ENCODE measurements at regions not wholly inside any gene's neighbourhood (a gene's known extent, or its start where the extent isn't known, plus 50 kb on each side); places are given as distances from the start of the nearest gene placed in this dataset.

GRCh38 chr5:163303718-163304117 is 133.7 kb upstream of the CCNG1 start:
- WGBS (ENCODE audit: low lambda C conversion rate) = 11% methylated on average over 9 of the region's 9 CpGs
- H3K4me2 ChIP-seq = no peak overlapping the region
- CTCF ChIA-PET = no interaction called here
- H3K27me3 ChIP-seq (ENCODE audit: insufficient read depth) = peaks cover 5% of the 10 kb centered on the region; the same call in 1 of the 2 replicates
- no peaks in the 10 kb centered on the region for H4K20me1 ChIP-seq (ENCODE audit: insufficient read depth)
- no peak overlapping the region for H3K9ac ChIP-seq
- no peaks in the 10 kb centered on the region for H3K9me3 ChIP-seq
- H3K36me3 ChIP-seq (replicated peaks in 1 of 2; ENCODE audit: control insufficient read depth in 1 of 2, insufficient read depth in 2 of 2, low read length in 1 of 2) = no peaks in the 10 kb centered on the region
- no peak overlapping the region for H2AFZ ChIP-seq (ENCODE audit: low read depth)
- H3K79me2 ChIP-seq (ENCODE audit: insufficient read depth) = no peaks in the 10 kb centered on the region
- POLR2A ChIA-PET = no interaction called here
- H3F3A ChIP-seq (replicated peaks; ENCODE audit: insufficient read depth) = no peaks in the 10 kb centered on the region
- no peak overlapping the region for H3K27ac ChIP-seq (ENCODE audit: low read depth in 2 of 2, low read length in 1 of 2)
- no peak for DNase-seq
- no peak overlapping the region for H3K4me3 ChIP-seq (ENCODE audit: low read depth in 2 of 2, low read length in 1 of 2)
- no peaks in the 10 kb centered on the region for H3K9me2 ChIP-seq
- no peaks in the 10 kb centered on the region for H3K4me1 ChIP-seq (ENCODE audit: control insufficient read depth in 1 of 2, insufficient read depth in 2 of 2, low read depth in 1 of 2, low read length in 1 of 2)
- TF ChIP-seq RFX5 (IDR thresholded peaks at IDR 0.05; ENCODE audit: low read length) (no peak), TCF12 (IDR thresholded peaks at IDR 0.05) (no peak), YY1 (IDR thresholded peaks at IDR 0.05; ENCODE audit: low read depth) (no peak), TEAD4 (IDR thresholded peaks at IDR 0.05; ENCODE audit: borderline replicate concordance, insufficient read depth) (no peak), USF1 (IDR thresholded peaks at IDR 0.05; ENCODE audit: borderline replicate concordance, low read depth) (no peak), SMC3 (IDR thresholded peaks at IDR 0.05; ENCODE audit: low read depth, low read length) (no peak), FOXJ3 (CRISPR knock-in tag; IDR thresholded peaks at IDR 0.05) (no peak), MAX (IDR thresholded peaks at IDR 0.05; ENCODE audit: low read depth) (no peak), PBX3 (IDR thresholded peaks at IDR 0.05) (no peak), CHD2 (IDR thresholded peaks at IDR 0.05; ENCODE audit: low read length, partially characterized antibody) (no peak)

- Histone ChIP-seq H3K36me3 (replicated peaks in 1 of 2; ENCODE audit: control insufficient read depth in 1 of 2, insufficient read depth in 2 of 2, low read length in 1 of 2) (no peaks in the 10 kb centered on the region), H3K9me2 (no peaks in the 10 kb centered on the region), H3K4me1 (ENCODE audit: control insufficient read depth in 1 of 2, insufficient read depth in 2 of 2, low read depth in 1 of 2, low read length in 1 of 2) (no peaks in the 10 kb centered on the region), H4K20me1 (ENCODE audit: insufficient read depth) (no peaks in the 10 kb centered on the region), H3K9ac (no peak overlapping the region), H2AFZ (ENCODE audit: low read depth) (no peak overlapping the region), H3K9me3 (no peaks in the 10 kb centered on the region), H3K79me2 (ENCODE audit: insufficient read depth) (no peaks in the 10 kb centered on the region), H3F3A (replicated peaks; ENCODE audit: insufficient read depth) (no peaks in the 10 kb centered on the region), H3K27ac (ENCODE audit: low read depth in 2 of 2, low read length in 1 of 2) (no peak overlapping the region), H3K27me3 (ENCODE audit: insufficient read depth) (no peaks in the 10 kb centered on the region), H3K4me3 (ENCODE audit: low read depth in 2 of 2, low read length in 1 of 2) (no peak overlapping the region), H3K4me2 (no peak overlapping the region)
- no peak for TF ChIP-seq EZH2phosphoT487 (IDR thresholded peaks at IDR 0.05; ENCODE audit: borderline replicate concordance, low read depth)
- TF ChIP-seq FOXJ3 (CRISPR knock-in tag; IDR thresholded peaks at IDR 0.05) = no peak
- TF ChIP-seq EP300 (IDR thresholded peaks at IDR 0.05; ENCODE audit: borderline replicate concordance in 1 of 2, low read depth in 1 of 2, low read length in 1 of 2) = no peak
- TF ChIP-seq RAD21 (IDR thresholded peaks at IDR 0.05; ENCODE audit: low read length) = no peak
- no peak for TF ChIP-seq POLR2AphosphoS5 (IDR thresholded peaks at IDR 0.05; ENCODE audit: low read depth, low read length)
- no peak for TF ChIP-seq TEAD4 (IDR thresholded peaks at IDR 0.05; ENCODE audit: borderline replicate concordance, insufficient read depth)
- TF ChIP-seq YY1 (IDR thresholded peaks at IDR 0.05; ENCODE audit: low read depth) = no peak
- TF ChIP-seq NRF1 (IDR thresholded peaks at IDR 0.05; ENCODE audit: low read depth, low read length) = no peak
- TF ChIP-seq RFX5 (IDR thresholded peaks at IDR 0.05; ENCODE audit: low read length) = no peak
- TF ChIP-seq NFIC (IDR thresholded peaks at IDR 0.05; ENCODE audit: borderline replicate concordance) = no peak
- no peak for TF ChIP-seq MXI1 (IDR thresholded peaks at IDR 0.05; ENCODE audit: low read depth, low read length)
- TF ChIP-seq CHD2 (IDR thresholded peaks at IDR 0.05; ENCODE audit: low read length, partially characterized antibody) = no peak
- TF ChIP-seq MEF2A (IDR thresholded peaks at IDR 0.05; ENCODE audit: borderline replicate concordance, low read depth) = no peak
- TF ChIP-seq PBX3 (IDR thresholded peaks at IDR 0.05) = no peak
- no peak for TF ChIP-seq USF1 (IDR thresholded peaks at IDR 0.05; ENCODE audit: borderline replicate concordance, low read depth)
- POLR2A ChIA-PET = no interaction called here
- CTCF ChIA-PET = interaction anchor here (0.8 to 4.1 kb wide), 10 partner anchors 9 to 103 kb away, joined by 3 to 39 read pairs (median 4); no protein-coding TSS in a partner anchor
- no peak for DNase-seq
- WGBS (ENCODE audit: low lambda C conversion rate) = 3% methylated on average over 3 of the region's 3 CpGs
Measured at GRCh38 chr5:163305655-163306054, 131.7 kb upstream of the CCNG1 start.

Measured in SK-N-SH (cell line).